AG09319 (cell line): ENCODE measurements at regions not wholly inside any gene's neighbourhood (a gene's known extent, or its start where the extent isn't known, plus 50 kb on each side); places are given as distances from the start of the nearest gene placed in this dataset.

Experiments
- DNase-seq: peaks from one replicate; pipeline ENCODE4 v3.0.0-alpha.2; 2010; ENCODE audit warnings: low read depth; ENCODE audit errors: extremely low read depth
- CTCF ChIP-seq: IDR thresholded peaks from 2 replicates; pipeline ENCODE4 v1.5.1; 2011; ENCODE audit warnings: low read depth, mild to moderate bottlenecking, inconsistent platforms, low read length, moderate library complexity

DNA sequence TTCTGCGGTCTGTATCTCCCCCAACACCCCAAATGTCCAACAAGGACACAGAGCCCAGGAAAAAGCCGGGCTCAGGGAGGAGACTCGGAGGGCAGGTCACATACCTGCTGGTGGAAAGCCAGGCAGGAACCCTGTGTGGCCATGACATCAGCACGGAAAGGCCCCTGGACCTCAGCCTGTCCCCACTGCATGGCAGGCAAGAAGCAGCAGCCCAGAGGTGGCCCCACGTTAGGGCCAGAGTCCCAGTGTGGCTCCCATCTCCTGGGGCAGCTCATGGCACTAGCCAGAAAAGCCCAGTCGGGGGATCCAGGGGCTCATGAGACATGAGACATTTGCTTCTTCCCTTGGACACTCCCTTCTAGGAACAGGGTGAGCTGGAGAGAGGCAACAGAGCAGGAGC is 258.7 kb downstream of the DLL1 start:
- TF ChIP-seq CTCF = no peak
- DNase-seq = no peak

- no peak for TF ChIP-seq CTCF
- no peak for DNase-seq
These were observed 259.2 kb downstream of the DLL1 start for GRCh38 chr6:170031684-170032121.

GRCh38 chr6:170030821-170031471 is 259.9 kb downstream of the DLL1 start:
- TF ChIP-seq CTCF = no peak
- DNase-seq = no peak

GRCh38 chr6:170030284-170030815 is 260.5 kb downstream of the DLL1 start:
- TF ChIP-seq CTCF = no peak
- no peak for DNase-seq

DNA sequence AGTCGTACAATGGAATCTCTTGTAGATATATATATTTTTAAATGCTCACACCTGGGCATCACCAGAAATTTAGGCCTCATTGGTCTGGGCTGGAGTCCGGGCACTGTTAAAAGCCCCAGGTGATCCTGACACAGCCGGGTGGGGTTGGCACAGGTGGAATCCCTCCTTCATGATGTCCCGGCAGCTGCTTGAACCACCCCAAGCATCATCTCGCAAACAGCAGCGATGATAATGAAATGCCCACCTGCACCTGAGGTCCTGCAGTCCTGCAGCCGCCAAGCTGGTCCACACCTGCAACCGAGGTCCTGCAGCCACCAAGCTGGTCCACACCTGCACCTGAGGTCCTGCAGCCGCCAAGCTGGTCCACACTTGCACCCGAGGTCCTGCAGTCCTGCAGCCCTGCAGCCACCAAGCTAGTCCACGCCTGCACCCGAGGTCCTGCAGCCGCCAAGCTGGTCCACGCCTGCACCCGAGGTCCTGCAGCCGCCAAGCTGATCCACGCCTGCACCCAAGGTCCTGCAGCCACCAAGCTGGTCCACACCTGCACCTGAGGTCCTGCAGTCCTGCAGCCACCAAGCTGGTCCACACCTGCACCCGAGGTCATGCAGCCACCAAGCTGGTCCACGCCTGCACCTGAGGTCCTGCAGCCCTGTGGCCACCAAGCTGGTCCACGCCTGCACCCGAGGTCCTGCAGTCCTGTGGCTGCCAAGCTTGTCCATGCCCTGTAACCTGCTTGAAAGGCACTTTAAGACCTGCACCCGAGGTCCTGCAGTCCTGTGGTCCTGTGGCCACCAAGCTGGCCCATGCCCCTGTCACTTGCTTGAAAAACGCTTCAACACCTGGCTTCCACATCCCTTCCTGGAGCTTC is 261.2 kb downstream of the DLL1 start:
- DNase-seq = no peak
- no peak for TF ChIP-seq CTCF

DNA sequence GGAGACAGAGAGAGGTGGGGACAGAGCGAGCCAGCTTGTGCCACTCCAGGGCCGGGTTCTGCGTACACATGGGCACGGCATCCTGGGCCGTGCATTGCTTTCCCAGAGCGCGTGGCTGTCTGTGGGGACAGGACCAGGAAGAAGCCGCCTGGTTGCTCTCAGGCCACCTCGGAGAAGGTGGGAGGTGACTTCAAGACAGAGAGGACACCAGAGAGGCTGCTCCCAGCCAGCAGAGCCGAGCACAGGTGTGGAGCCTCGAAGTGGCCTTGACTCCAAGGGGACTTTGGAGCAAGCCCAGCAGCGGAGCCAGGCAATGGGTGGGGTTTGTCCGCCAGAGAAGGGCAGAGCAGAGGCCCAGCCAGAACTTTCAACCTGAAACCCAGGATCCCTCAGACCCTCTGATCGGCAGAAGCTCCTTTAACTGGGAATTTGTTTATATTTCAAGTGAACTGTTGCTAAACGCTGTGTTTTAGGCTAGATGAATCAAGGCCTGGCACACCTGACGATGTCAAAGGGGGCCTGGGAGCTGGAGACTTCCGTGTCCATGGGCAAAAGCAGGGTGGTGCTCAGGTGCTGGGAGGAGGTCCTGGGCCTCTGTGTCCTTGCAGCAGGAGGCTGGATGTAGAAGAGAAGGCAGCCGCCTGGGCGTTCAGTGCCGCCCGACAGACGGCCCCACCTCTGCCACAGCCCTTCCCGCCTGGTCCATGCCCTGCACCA is 262.1 kb downstream of the DLL1 start:
- no peak for TF ChIP-seq CTCF

More for the DNA sequence above, 262.1 kb downstream of the DLL1 start:
- no peak for DNase-seq
